ENCODE measurements at regions not wholly inside any gene's neighbourhood (a gene's known extent, or its start where the extent isn't known, plus 50 kb on each side); places are given as distances from the start of the nearest gene placed in this dataset.
"Not testable (repeated sequence)": the region's sequence is repeated elsewhere in the genome, so short reads cannot be mapped to it uniquely, and the experiment has no call there.

DNA sequence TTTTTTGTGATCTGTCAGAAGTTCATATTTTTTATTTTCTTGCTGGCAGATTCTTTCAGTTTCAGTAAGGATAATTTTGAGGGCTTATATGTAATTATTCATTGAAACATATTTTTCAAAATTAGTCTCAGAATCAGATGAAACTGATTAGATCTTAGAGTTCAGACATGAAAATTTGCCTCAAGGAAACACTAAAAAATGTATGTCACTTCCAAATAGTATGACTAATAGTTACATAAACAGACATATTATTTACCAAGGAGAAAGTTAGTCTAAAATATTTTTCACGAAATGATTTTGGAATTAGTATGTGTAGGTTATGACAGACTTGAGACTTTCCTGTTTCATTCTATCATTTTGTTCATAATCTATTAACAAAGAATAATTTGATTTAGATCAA is 628.6 kb downstream of the CCDC85A start:
- DNase-seq (ENCODE audit: low spot score in 2 of 2): no peak
- Histone ChIP-seq H3K27ac (no peak overlapping the region), H3K9me3 (no peaks in the 10 kb centered on the region), H3K4me3 (no peak overlapping the region), H3K4me1 (no peaks in the 10 kb centered on the region), H3K36me3 (no peaks in the 10 kb centered on the region), H3K27me3 (no peaks in the 10 kb centered on the region)
- TF ChIP-seq, protein P1, sequence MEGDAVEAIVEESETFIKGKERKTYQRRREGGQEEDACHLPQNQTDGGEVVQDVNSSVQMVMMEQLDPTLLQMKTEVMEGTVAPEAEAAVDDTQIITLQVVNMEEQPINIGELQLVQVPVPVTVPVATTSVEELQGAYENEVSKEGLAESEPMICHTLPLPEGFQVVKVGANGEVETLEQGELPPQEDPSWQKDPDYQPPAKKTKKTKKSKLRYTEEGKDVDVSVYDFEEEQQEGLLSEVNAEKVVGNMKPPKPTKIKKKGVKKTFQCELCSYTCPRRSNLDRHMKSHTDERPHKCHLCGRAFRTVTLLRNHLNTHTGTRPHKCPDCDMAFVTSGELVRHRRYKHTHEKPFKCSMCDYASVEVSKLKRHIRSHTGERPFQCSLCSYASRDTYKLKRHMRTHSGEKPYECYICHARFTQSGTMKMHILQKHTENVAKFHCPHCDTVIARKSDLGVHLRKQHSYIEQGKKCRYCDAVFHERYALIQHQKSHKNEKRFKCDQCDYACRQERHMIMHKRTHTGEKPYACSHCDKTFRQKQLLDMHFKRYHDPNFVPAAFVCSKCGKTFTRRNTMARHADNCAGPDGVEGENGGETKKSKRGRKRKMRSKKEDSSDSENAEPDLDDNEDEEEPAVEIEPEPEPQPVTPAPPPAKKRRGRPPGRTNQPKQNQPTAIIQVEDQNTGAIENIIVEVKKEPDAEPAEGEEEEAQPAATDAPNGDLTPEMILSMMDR (IDR thresholded peaks at IDR 0.05): no peak
- intact Hi-C loops (cut with DNase I): no loop called here

DNA sequence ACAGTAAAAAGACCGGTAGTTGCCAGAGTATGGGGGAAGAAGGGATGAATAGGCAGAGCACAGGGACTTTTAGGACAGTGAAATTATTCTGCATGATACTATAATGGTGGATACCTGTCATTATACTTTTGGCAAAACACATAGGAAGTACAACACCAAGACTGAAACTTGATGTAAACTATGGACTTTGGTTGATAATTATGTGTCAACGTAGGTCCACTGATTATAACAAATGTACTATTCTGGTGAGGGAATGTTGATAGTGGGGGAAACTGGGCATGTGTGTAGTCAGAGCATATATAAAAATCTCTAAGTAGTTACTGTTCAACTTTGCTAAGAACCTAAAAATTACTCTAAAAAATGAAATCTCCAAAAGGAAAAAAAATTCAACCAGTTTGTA is 629.7 kb downstream of the CCDC85A start:
- Histone ChIP-seq H3K9me3 (no peaks in the 10 kb centered on the region), H3K4me3 (no peak overlapping the region), H3K4me1 (no peaks in the 10 kb centered on the region), H3K27ac (no peak overlapping the region), H3K36me3 (no peaks in the 10 kb centered on the region), H3K27me3 (no peaks in the 10 kb centered on the region)
- TF ChIP-seq, protein P1 (IDR thresholded peaks at IDR 0.05): no peak
- intact Hi-C loops (cut with DNase I): no loop called here
- DNase-seq (ENCODE audit: low spot score in 2 of 2): no peak

DNA sequence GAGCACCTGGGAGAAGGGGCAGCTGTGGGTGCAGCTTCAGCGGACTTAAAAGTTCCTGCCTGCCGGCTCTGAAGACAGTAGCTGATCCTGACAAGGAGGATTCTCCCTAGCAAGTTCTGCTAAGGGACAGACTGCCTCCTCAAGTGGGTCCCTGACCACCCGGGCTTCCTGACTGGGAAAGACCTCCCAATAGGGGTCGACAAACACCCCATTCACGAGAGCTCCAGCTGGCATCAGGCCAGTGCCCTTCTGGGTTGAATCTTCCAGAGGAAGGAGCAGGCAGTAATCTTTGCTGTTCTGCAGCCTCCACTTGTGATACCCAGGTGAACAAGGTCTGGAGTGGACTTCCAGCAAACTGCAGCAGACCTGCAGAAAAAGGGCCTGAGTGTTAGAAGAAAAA is 632.9 kb downstream of the CCDC85A start:
- no peak for DNase-seq (ENCODE audit: low spot score in 2 of 2)
- intact Hi-C loops (cut with DNase I): no loop called here
- Histone ChIP-seq H3K4me1 (no peaks in the 10 kb centered on the region), H3K27me3 (no peaks in the 10 kb centered on the region), H3K9me3 (peaks cover 0 to 5% of the 10 kb centered on the region in 2 donors), H3K36me3 (no peaks in the 10 kb centered on the region), H3K27ac (no peak overlapping the region), H3K4me3 (no peak overlapping the region)
- TF ChIP-seq, protein P1 (IDR thresholded peaks at IDR 0.05): no peak

DNA sequence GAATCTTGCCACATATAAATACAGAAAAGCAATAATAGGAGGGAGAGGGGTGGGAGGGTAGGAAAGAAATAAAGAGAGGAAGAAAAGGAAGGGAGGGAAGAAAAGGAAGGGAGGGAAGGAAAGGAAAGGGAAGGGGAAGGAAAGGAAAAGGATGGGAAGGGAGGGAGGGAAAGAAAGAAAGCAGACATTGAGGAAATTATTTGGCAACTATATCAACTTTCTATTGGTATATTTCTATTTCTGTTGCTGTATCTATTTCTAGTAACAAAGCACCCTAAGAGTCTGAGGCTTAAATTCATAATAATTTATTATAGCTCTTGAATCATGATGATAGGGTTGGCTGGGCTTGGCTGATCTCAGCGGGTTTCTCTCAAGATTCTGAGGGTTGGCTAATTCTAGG is 648.0 kb downstream of the CCDC85A start:
- intact Hi-C loops (cut with DNase I): no loop called here
- DNase-seq (ENCODE audit: low spot score in 2 of 2): no peak
- H3K27ac ChIP-seq: no peak overlapping the region

DNA sequence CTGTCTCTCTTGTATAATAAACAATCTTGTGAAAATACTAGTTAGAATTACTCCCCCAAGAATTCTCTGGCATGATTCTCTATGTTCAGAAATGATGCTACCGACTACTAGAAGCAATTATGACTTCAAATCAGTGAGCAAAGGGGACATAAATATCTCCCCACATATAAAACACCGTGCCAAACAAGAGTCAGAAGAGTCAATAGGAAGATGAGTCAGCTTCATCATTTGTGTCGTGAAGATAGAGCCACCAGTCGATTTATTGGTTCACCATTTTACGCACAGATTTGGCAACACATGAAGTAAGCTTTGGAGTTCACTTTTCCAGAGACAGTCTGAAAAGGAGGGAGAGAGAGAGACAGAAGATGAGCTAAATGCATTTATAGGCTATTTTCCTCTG is 650.9 kb downstream of the CCDC85A start:
- H3K27ac ChIP-seq: no peak overlapping the region
- H3K4me1 ChIP-seq: no peaks in the 10 kb centered on the region
- intact Hi-C loops (cut with DNase I): no loop called here
- no peaks in the 10 kb centered on the region for H3K36me3 ChIP-seq
- no peak for DNase-seq (ENCODE audit: low spot score in 2 of 2)
- H3K4me3 ChIP-seq: no peak overlapping the region
- H3K9me3 ChIP-seq: no peaks in the 10 kb centered on the region
- no peaks in the 10 kb centered on the region for H3K27me3 ChIP-seq
- TF ChIP-seq, protein P1 (IDR thresholded peaks at IDR 0.05): no peak

More for the DNA sequence above, 648.0 kb downstream of the CCDC85A start:
- TF ChIP-seq, protein P1 (IDR thresholded peaks at IDR 0.05): no peak
- Histone ChIP-seq H3K27me3 (no peaks in the 10 kb centered on the region), H3K36me3 (no peaks in the 10 kb centered on the region), H3K9me3 (no peaks in the 10 kb centered on the region), H3K4me1 (no peaks in the 10 kb centered on the region), H3K4me3 (no peak overlapping the region)

DNA sequence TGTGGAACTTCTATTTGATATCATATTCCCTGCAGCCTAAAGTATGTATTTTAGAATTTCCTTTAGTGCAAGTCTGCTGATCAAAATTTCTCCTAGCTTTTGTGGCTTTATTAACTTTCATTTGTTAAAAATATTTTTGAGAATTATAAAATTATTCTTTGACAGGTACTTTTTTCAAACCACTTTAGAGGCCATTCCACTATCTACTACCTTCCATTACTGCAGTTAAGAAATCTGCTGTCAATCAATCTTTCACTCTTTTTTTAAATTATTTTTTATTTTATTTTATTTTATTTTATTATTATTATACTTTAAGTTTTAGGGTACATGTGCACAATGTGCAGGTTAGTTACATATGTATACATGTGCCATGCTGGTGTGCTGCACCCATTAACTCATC is 656.2 kb downstream of the CCDC85A start:
- H3K27ac ChIP-seq; H3K4me3 ChIP-seq; H3K9me3 ChIP-seq; DNase-seq (ENCODE audit: low spot score in 2 of 2); H3K4me1 ChIP-seq; H3K27me3 ChIP-seq; intact Hi-C loops (cut with DNase I); H3K36me3 ChIP-seq: not testable (repeated sequence)
